Glutamatergic neuron (in vitro differentiated cells): ENCODE measurements at regions not wholly inside any gene's neighbourhood (a gene's known extent, or its start where the extent isn't known, plus 50 kb on each side); places are given as distances from the start of the nearest gene placed in this dataset.

ENCODE experiments used
- DNase-seq: peaks from one replicate; pipeline ENCODE4 v3.0.0; 2022
- H3K27ac Mint-ChIP-seq: one replicate; pipeline ENCODE4 v1.8.0; 2020; ENCODE audit warnings: mild to moderate bottlenecking, mixed read lengths, inconsistent platforms; ENCODE audit not compliant: unreplicated experiment
- H3K27me3 Mint-ChIP-seq: one replicate; pipeline ENCODE4 v1.8.0; 2020; ENCODE audit warnings: mild to moderate bottlenecking, moderate library complexity, mixed read lengths, inconsistent platforms; ENCODE audit not compliant: unreplicated experiment
- H3K36me3 Mint-ChIP-seq: one replicate; pipeline ENCODE4 v1.8.0; 2020; ENCODE audit warnings: mild to moderate bottlenecking, mixed read lengths, inconsistent platforms; ENCODE audit not compliant: unreplicated experiment
- H3K4me1 Mint-ChIP-seq: one replicate; pipeline ENCODE4 v1.8.0; 2020; ENCODE audit warnings: mild to moderate bottlenecking, low read depth, mixed read lengths, inconsistent platforms; ENCODE audit not compliant: unreplicated experiment
- H3K4me3 Mint-ChIP-seq: one replicate; pipeline ENCODE4 v1.8.0; 2020; ENCODE audit warnings: mild to moderate bottlenecking, mixed read lengths, inconsistent platforms; ENCODE audit not compliant: unreplicated experiment
- H3K9me3 Mint-ChIP-seq: one replicate; pipeline ENCODE4 v1.8.0; 2020; ENCODE audit warnings: mild to moderate bottlenecking, moderate library complexity, mixed read lengths, inconsistent platforms; ENCODE audit not compliant: unreplicated experiment
- TF ChIP-seq, protein P1 (sequence below): fragments of 200-600 bp; sonication (generic); IDR thresholded peaks from one replicate; pipeline ENCODE4 v1.5.0; 2021; ENCODE audit not compliant: partially characterized antibody, unreplicated experiment

DNA sequence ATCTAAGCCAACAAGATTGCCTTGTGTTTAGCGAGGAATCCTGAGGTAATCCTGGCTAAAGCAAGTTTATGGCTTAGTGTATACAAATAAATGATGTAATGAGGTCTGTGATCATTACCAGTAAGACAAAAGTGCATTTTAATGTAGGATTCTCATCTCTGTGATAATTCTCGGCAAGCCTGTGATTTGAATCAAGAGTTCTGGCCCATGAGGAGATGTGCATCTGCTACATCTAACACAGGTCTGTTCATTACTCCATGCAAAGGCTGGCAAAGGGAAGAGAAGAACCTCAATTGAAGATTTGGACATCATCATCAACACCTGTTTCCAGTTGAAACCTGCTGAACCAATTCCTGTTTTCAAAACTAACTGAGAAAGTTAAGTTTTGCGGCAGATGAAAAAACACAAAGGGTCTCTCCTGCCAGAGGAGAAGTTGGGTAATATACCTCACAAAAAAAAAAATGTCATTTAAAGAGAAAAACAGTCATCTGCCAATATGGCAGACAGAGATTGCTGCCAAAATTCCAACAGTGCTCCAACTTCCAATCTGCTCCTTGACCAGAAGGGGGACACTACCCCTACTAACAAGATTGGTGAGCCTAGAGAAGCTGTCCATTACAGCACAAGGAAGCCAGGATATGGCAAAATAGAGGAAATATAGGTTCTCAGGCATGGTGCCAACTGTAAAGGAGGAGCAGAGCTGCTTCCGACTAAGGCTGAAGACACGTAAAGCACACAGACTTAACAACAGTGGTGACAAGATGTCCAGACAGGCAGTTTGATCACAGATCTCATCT lies 453.7 kb downstream of the TTLL7 start:
- no peak for DNase-seq
- Mint-ChIP-seq H3K27ac (no peak overlapping the region), H3K4me1 (no peaks in the 10 kb centered on the region), H3K9me3 (no peaks in the 10 kb centered on the region), H3K27me3 (no peaks in the 10 kb centered on the region), H3K36me3 (no peaks in the 10 kb centered on the region), H3K4me3 (no peak overlapping the region)
- TF ChIP-seq, protein P1, sequence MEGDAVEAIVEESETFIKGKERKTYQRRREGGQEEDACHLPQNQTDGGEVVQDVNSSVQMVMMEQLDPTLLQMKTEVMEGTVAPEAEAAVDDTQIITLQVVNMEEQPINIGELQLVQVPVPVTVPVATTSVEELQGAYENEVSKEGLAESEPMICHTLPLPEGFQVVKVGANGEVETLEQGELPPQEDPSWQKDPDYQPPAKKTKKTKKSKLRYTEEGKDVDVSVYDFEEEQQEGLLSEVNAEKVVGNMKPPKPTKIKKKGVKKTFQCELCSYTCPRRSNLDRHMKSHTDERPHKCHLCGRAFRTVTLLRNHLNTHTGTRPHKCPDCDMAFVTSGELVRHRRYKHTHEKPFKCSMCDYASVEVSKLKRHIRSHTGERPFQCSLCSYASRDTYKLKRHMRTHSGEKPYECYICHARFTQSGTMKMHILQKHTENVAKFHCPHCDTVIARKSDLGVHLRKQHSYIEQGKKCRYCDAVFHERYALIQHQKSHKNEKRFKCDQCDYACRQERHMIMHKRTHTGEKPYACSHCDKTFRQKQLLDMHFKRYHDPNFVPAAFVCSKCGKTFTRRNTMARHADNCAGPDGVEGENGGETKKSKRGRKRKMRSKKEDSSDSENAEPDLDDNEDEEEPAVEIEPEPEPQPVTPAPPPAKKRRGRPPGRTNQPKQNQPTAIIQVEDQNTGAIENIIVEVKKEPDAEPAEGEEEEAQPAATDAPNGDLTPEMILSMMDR: peak; percentile 40

DNA sequence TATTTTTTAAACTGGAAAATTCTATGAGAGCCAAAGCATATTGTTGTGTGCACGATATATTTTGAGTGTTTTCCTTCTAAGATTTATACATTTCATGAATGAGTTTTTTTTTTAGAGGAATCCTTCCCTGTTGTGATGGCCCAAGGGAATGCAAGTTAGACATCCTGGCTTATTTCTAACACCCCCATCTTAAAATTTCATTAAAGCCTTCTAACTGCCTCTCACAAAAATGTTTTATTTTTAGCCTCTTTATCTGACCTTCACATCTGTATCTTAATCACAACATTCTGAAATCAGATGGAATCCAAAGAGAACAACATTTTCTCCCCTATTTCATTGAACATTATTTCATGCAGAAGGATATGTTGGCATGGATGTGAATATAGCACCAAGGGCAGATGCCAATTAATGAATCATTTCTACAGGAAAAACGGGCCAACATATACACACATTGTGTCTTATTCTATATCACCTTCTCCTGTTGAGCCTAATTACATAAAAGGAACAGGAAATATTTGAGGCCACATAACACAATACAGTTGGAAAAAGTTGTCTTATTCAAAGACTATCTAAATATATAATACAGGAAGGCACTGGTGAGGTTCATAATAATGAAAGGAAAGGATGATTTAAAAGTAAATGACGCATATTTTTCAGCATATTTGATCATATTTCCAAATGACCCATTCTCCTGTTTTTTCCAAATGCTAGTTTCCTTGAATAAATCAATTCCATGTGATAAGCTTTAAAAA lies 455.5 kb downstream of the TTLL7 start:
- H3K4me3 Mint-ChIP-seq: no peak overlapping the region
- TF ChIP-seq, protein P1: no peak
- no peaks in the 10 kb centered on the region for H3K27me3 Mint-ChIP-seq
- no peak overlapping the region for H3K27ac Mint-ChIP-seq
- H3K36me3 Mint-ChIP-seq: no peaks in the 10 kb centered on the region
- no peak for DNase-seq
- H3K9me3 Mint-ChIP-seq: no peaks in the 10 kb centered on the region
- no peaks in the 10 kb centered on the region for H3K4me1 Mint-ChIP-seq

DNA sequence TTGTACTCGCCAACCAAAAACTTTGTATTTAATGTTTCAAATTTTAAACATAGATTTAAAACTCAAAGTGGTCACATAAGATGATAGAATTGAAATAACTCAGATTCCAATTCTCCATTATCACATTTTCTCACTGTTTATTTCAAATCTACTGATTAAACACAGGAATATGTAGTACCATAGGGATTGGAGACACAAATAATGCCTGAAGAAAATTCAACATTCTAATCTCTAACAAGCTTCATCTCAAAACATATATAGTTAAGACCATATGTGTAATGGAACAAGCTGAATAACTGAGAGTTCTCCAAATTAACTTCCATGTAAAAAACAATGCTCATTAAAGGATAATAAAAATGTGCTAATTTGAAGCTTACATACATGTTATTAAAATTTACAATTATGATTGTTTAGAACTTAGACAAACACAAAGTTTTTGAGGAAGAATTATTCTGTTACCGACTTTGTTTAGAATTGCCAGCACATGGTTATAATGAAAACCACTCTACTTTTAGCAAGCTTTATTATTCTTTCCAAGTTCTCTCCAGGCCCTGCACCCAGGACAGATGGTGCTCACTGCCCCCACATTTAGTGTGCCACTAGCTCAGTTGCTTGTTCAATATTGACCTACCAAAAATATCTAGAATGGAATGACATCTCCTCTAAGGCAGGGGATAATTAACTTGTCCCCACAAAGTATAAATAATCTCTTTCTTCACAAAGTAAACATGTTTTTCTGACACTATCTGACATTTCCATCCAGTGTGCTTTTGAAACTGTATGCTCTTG lies 467.2 kb downstream of the TTLL7 start:
- H3K9me3 Mint-ChIP-seq: peaks cover 1% of the 10 kb centered on the region
- no peaks in the 10 kb centered on the region for H3K27me3 Mint-ChIP-seq
- DNase-seq: no peak
- H3K4me3 Mint-ChIP-seq: no peak overlapping the region
- H3K4me1 Mint-ChIP-seq: no peaks in the 10 kb centered on the region
- TF ChIP-seq, protein P1: no peak
- H3K27ac Mint-ChIP-seq: peak overlapping the region; percentile 3
- H3K36me3 Mint-ChIP-seq: no peaks in the 10 kb centered on the region

DNA sequence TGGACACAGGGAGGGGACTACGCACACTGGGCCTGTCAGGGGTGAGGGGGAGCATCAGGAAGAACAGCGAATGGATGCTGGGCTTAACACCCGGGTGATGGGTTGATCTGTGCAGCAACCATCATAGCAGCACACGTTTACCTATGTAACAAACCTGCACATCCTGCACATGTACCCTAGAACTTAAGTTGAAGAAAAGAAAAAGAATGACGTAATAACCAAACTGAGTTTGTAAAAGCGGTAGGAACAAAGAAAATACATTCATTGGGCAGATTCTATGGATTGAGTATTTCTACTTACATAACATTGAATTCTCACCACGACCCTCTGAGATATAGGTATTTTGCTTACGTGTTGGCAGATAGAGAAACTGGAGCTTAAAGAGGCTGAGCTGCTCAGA lies 468.4 kb downstream of the TTLL7 start:
- TF ChIP-seq, protein P1: no peak
- no peak overlapping the region for H3K4me3 Mint-ChIP-seq
- H3K4me1 Mint-ChIP-seq: no peaks in the 10 kb centered on the region
- H3K36me3 Mint-ChIP-seq: no peaks in the 10 kb centered on the region
- H3K9me3 Mint-ChIP-seq: peaks cover 1% of the 10 kb centered on the region
- no peak for DNase-seq
- no peaks in the 10 kb centered on the region for H3K27me3 Mint-ChIP-seq
- no peak overlapping the region for H3K27ac Mint-ChIP-seq
